ENCODE measurements at regions not wholly inside any gene's neighbourhood (a gene's known extent, or its start where the extent isn't known, plus 50 kb on each side); places are given as distances from the start of the nearest gene placed in this dataset.

- Histone ChIP-seq H3K4me3 (ENCODE audit: low read length) (no peak overlapping the region), H3K27me3 (ENCODE audit: control insufficient read depth, insufficient read depth, low read length, poor library complexity, severe bottlenecking) (peaks cover 30% of the 10 kb centered on the region), H3K9ac (ENCODE audit: extremely low read depth, low read length, poor library complexity, severe bottlenecking) (no peak overlapping the region), H3K36me3 (ENCODE audit: control insufficient read depth, insufficient read depth, low read length) (no peaks in the 10 kb centered on the region), H3K4me1 (ENCODE audit: control insufficient read depth, insufficient read depth, low read length) (no peaks in the 10 kb centered on the region), H3K9me3 (ENCODE audit: control insufficient read depth, low read length) (peaks cover 17% of the 10 kb centered on the region), H3K27ac (ENCODE audit: low read depth, low read length) (no peak overlapping the region)
- Mint-ChIP-seq H3K9me3 (peaks cover 32% of the 10 kb centered on the region), H3K4me1 (peaks cover 2% of the 10 kb centered on the region), H3K27ac (no peak overlapping the region), H3K4me3 (no peak overlapping the region), H3K36me3 (ENCODE audit: low read depth) (peaks cover 8% of the 10 kb centered on the region), H3K27me3 (ENCODE audit: insufficient read depth) (peaks cover 32% of the 10 kb centered on the region)
- no peak for DNase-seq
- 94 to 96% methylated on average over 8 to 19 of the region's 19 CpGs for WGBS, 2 experiments (ENCODE audit: insufficient coverage in 1 of 2, insufficient read length in 1 of 2)
- TF ChIP-seq, protein P1, sequence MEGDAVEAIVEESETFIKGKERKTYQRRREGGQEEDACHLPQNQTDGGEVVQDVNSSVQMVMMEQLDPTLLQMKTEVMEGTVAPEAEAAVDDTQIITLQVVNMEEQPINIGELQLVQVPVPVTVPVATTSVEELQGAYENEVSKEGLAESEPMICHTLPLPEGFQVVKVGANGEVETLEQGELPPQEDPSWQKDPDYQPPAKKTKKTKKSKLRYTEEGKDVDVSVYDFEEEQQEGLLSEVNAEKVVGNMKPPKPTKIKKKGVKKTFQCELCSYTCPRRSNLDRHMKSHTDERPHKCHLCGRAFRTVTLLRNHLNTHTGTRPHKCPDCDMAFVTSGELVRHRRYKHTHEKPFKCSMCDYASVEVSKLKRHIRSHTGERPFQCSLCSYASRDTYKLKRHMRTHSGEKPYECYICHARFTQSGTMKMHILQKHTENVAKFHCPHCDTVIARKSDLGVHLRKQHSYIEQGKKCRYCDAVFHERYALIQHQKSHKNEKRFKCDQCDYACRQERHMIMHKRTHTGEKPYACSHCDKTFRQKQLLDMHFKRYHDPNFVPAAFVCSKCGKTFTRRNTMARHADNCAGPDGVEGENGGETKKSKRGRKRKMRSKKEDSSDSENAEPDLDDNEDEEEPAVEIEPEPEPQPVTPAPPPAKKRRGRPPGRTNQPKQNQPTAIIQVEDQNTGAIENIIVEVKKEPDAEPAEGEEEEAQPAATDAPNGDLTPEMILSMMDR (conservative IDR thresholded peaks at IDR 0.05), result no peak
Observed at GRCh38 chr18:39235118-39235719, 1669.6 kb upstream of the CELF4 start.

- DNase-seq, result no peak
- Mint-ChIP-seq H3K4me1 (peaks cover 6% of the 10 kb centered on the region), H3K9me3 (peaks cover 44% of the 10 kb centered on the region), H3K27ac (no peak overlapping the region), H3K36me3 (ENCODE audit: low read depth) (peaks cover 14% of the 10 kb centered on the region), H3K27me3 (ENCODE audit: insufficient read depth) (peaks cover 42% of the 10 kb centered on the region), H3K4me3 (no peak overlapping the region)
- Histone ChIP-seq H3K4me3 (ENCODE audit: low read length) (no peak overlapping the region), H3K36me3 (ENCODE audit: control insufficient read depth, insufficient read depth, low read length) (no peaks in the 10 kb centered on the region), H3K9ac (ENCODE audit: extremely low read depth, low read length, poor library complexity, severe bottlenecking) (no peak overlapping the region), H3K9me3 (ENCODE audit: control insufficient read depth, low read length) (peaks cover 32% of the 10 kb centered on the region), H3K4me1 (ENCODE audit: control insufficient read depth, insufficient read depth, low read length) (no peaks in the 10 kb centered on the region), H3K27me3 (ENCODE audit: control insufficient read depth, insufficient read depth, low read length, poor library complexity, severe bottlenecking) (peaks cover 26% of the 10 kb centered on the region), H3K27ac (ENCODE audit: low read depth, low read length) (no peak overlapping the region)
- TF ChIP-seq, protein P1 (conservative IDR thresholded peaks at IDR 0.05), result no peak
- 97 to 100% methylated on average over 3 to 8 of the region's 8 CpGs for WGBS, 2 experiments (ENCODE audit: insufficient coverage in 1 of 2, insufficient read length in 1 of 2)
Observed at GRCh38 chr18:39232937-39233336, 1667.3 kb upstream of the CELF4 start.

DNA sequence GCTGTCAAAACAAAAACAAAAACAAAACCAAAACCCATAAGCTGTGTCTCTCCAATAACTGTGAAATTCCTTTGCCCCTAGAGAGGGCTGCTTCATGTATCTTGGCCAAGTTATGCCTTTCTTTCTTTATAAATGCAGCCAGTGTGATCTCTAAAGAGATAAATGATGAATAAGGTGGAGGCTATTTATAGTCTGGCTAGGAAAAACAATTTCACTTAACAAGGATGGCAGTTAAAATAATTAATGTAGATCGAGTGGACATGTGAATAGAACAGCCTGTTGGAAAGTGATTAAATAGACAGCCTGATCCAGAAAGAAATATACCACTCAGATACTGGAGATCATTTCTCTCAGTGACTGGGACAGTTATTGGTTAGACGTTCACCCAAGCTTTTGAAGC lies 1666.9 kb upstream of the CELF4 start:
- Mint-ChIP-seq H3K27ac (no peak overlapping the region), H3K4me3 (no peak overlapping the region), H3K9me3 (peaks cover 47% of the 10 kb centered on the region), H3K36me3 (ENCODE audit: low read depth) (peaks cover 14% of the 10 kb centered on the region), H3K27me3 (ENCODE audit: insufficient read depth) (peaks cover 45% of the 10 kb centered on the region), H3K4me1 (peaks cover 6% of the 10 kb centered on the region)
- H3K4me3 ChIP-seq (ENCODE audit: low read length), result no peak overlapping the region
- no peak overlapping the region for H3K9ac ChIP-seq (ENCODE audit: extremely low read depth, low read length, poor library complexity, severe bottlenecking)
- no peaks in the 10 kb centered on the region for H3K36me3 ChIP-seq (ENCODE audit: control insufficient read depth, insufficient read depth, low read length)
- peaks cover 36% of the 10 kb centered on the region for H3K9me3 ChIP-seq (ENCODE audit: control insufficient read depth, low read length)
- H3K4me1 ChIP-seq (ENCODE audit: control insufficient read depth, insufficient read depth, low read length), result no peaks in the 10 kb centered on the region
- peaks cover 26% of the 10 kb centered on the region for H3K27me3 ChIP-seq (ENCODE audit: control insufficient read depth, insufficient read depth, low read length, poor library complexity, severe bottlenecking)
- 89 to 94% methylated on average over 2 of the region's 2 CpGs for WGBS, 2 experiments (ENCODE audit: insufficient coverage in 1 of 2, insufficient read length in 1 of 2)
- TF ChIP-seq, protein P1 (conservative IDR thresholded peaks at IDR 0.05), result no peak
- DNase-seq, result no peak
- no peak overlapping the region for H3K27ac ChIP-seq (ENCODE audit: low read depth, low read length)

Data from endodermal cell (in vitro differentiated cells).